ENCODE measurements at regions not wholly inside any gene's neighbourhood (a gene's known extent, or its start where the extent isn't known, plus 50 kb on each side); places are given as distances from the start of the nearest gene placed in this dataset.

GRCh38 chr14:54267172-54267571 lies 129.6 kb upstream of the CDKN3 start:
- no peak for TF ChIP-seq TAF1 (IDR thresholded peaks at IDR 0.05; ENCODE audit: low read depth)
- TF ChIP-seq CEBPB (IDR thresholded peaks at IDR 0.05), result no peak
- TF ChIP-seq TCF12 (IDR thresholded peaks at IDR 0.05; ENCODE audit: low read depth), result no peak
- no peak for TF ChIP-seq EP300 (IDR thresholded peaks at IDR 0.05; ENCODE audit: borderline replicate concordance)
- TF ChIP-seq REST (IDR thresholded peaks at IDR 0.05; ENCODE audit: low read depth), result no peak
- no peak for TF ChIP-seq TEAD4 (IDR thresholded peaks at IDR 0.05)

All from Ishikawa (cell line).